ENCODE measurements at regions not wholly inside any gene's neighbourhood (a gene's known extent, or its start where the extent isn't known, plus 50 kb on each side); places are given as distances from the start of the nearest gene placed in this dataset.

GRCh38 chr18:38900031-38900430, 1334.4 kb upstream of the CELF4 start:
- no peak for DNase-seq (ENCODE audit: insufficient read length, low spot score)
- no peak for FAIRE-seq

GRCh38 chr18:38899252-38899651, 1333.7 kb upstream of the CELF4 start:
- FAIRE-seq (no peak), DNase-seq (ENCODE audit: insufficient read length, low spot score) (no peak)

- FAIRE-seq (no peak), DNase-seq (ENCODE audit: insufficient read length, low spot score) (no peak)
Measured at GRCh38 chr18:38898167-38898566, 1332.6 kb upstream of the CELF4 start.

- FAIRE-seq = no peak
Measured at GRCh38 chr18:38895560-38895959, 1330.0 kb upstream of the CELF4 start.

GRCh38 chr18:38887671-38888020, 1322.0 kb upstream of the CELF4 start:
- FAIRE-seq (no peak), DNase-seq (ENCODE audit: insufficient read length, low spot score) (no peak)

More at GRCh38 chr18:38895560-38895959, 1330.0 kb upstream of the CELF4 start:
- DNase-seq (ENCODE audit: insufficient read length, low spot score) = no peak

- FAIRE-seq (no peak), DNase-seq (ENCODE audit: insufficient read length, low spot score) (no peak)
Measured at GRCh38 chr18:38886861-38887670, 1321.5 kb upstream of the CELF4 start.

- FAIRE-seq = no peak
Measured at GRCh38 chr18:38886235-38886634, 1320.6 kb upstream of the CELF4 start.

GRCh38 chr18:38884050-38884449, 1318.5 kb upstream of the CELF4 start:
- FAIRE-seq (no peak), DNase-seq (ENCODE audit: insufficient read length, low spot score) (no peak)

More at GRCh38 chr18:38886235-38886634, 1320.6 kb upstream of the CELF4 start:
- DNase-seq (ENCODE audit: insufficient read length, low spot score) = no peak

GRCh38 chr18:38883111-38883510, 1317.5 kb upstream of the CELF4 start:
- DNase-seq (ENCODE audit: insufficient read length, low spot score) (no peak), FAIRE-seq (no peak)

- no peak for DNase-seq (ENCODE audit: insufficient read length, low spot score)
- FAIRE-seq = no peak
Measured at GRCh38 chr18:38879871-38880270, 1314.3 kb upstream of the CELF4 start.

- FAIRE-seq (no peak), DNase-seq (ENCODE audit: insufficient read length, low spot score) (no peak)
Measured at GRCh38 chr18:38872342-38872741, 1306.7 kb upstream of the CELF4 start.

GRCh38 chr18:38868757-38869156, 1303.2 kb upstream of the CELF4 start:
- no peak for FAIRE-seq
- DNase-seq (ENCODE audit: insufficient read length, low spot score) = no peak

GRCh38 chr18:38867680-38868079, 1302.1 kb upstream of the CELF4 start:
- FAIRE-seq (no peak), DNase-seq (ENCODE audit: insufficient read length, low spot score) (no peak)

- DNase-seq (ENCODE audit: insufficient read length, low spot score) = no peak
- FAIRE-seq = no peak
Measured at GRCh38 chr18:38851526-38851925, 1285.9 kb upstream of the CELF4 start.

- no peak for DNase-seq (ENCODE audit: insufficient read length, low spot score)
- no peak for FAIRE-seq
Measured at GRCh38 chr18:38847326-38847725, 1281.7 kb upstream of the CELF4 start.

GRCh38 chr18:38843291-38843690, 1277.7 kb upstream of the CELF4 start:
- no peak for FAIRE-seq
- no peak for DNase-seq (ENCODE audit: insufficient read length, low spot score)

GRCh38 chr18:38826247-38826646, 1260.6 kb upstream of the CELF4 start:
- DNase-seq (ENCODE audit: insufficient read length, low spot score) (no peak), FAIRE-seq (no peak)

GRCh38 chr18:38811209-38811608, 1245.6 kb upstream of the CELF4 start:
- FAIRE-seq (no peak), DNase-seq (ENCODE audit: insufficient read length, low spot score) (no peak)

- FAIRE-seq (no peak), DNase-seq (ENCODE audit: insufficient read length, low spot score) (no peak)
Measured at GRCh38 chr18:38810789-38811188, 1245.2 kb upstream of the CELF4 start.

GRCh38 chr18:38807915-38808314, 1242.3 kb upstream of the CELF4 start:
- FAIRE-seq (no peak), DNase-seq (ENCODE audit: insufficient read length, low spot score) (no peak)

GRCh38 chr18:38805256-38805655, 1239.7 kb upstream of the CELF4 start:
- no peak for FAIRE-seq

GRCh38 chr18:38801640-38802039, 1236.0 kb upstream of the CELF4 start:
- no peak for FAIRE-seq
- DNase-seq (ENCODE audit: insufficient read length, low spot score) = no peak

More at GRCh38 chr18:38805256-38805655, 1239.7 kb upstream of the CELF4 start:
- no peak for DNase-seq (ENCODE audit: insufficient read length, low spot score)

GRCh38 chr18:38796762-38797161, 1231.2 kb upstream of the CELF4 start:
- DNase-seq (ENCODE audit: insufficient read length, low spot score) = no peak
- FAIRE-seq = no peak
